GM18907 (cell line): ENCODE measurements at regions not wholly inside any gene's neighbourhood (a gene's known extent, or its start where the extent isn't known, plus 50 kb on each side); places are given as distances from the start of the nearest gene placed in this dataset.
"Not testable (repeated sequence)": the region's sequence is repeated elsewhere in the genome, so short reads cannot be mapped to it uniquely, and the experiment has no call there.

Source experiments
- ATAC-seq: cut with Tn5 transposase; IDR thresholded peaks from one replicate; pipeline ENCODE4 v1.9.1; 2021; ENCODE audit warnings: mild to moderate bottlenecking, moderate library complexity; ENCODE audit not compliant: unreplicated experiment

DNA sequence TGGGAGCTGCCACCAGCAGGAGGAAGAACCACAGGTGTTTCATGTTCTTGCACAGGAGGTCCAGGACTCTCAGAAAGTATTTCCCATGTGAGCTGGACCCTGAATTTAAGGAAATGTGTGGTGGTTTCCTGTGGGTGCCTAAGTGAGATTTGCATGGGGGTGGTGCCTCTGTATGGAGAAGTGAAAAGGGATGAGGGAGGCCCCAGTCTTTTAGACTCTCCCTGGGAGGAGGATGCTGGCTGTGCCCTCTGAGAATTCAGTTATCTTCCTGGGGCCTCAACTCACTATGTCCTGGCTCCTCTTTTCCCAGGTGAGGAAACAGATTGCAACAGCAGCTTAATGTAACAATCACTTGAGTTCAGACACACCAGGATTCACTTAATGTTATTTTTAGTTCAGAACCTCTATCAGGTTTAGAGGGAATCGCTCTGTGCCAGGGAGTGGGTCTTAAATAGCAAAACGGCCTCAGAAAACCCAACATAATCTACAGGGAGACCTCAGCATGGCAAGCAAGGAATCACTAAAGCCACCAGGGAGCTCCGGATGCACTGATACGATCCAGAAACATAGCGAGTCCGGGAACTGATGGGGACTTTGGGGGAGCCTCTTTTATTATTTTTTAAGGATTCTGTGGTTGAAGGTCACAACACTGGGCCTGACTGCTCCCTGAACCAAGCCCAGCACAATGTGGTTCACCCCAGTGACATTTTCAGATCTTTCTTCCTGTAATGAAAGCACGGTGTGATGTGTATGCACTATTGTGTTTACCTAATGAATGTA, 823.5 kb downstream of the TMEM121 start:
- not testable (repeated sequence) for ATAC-seq

DNA sequence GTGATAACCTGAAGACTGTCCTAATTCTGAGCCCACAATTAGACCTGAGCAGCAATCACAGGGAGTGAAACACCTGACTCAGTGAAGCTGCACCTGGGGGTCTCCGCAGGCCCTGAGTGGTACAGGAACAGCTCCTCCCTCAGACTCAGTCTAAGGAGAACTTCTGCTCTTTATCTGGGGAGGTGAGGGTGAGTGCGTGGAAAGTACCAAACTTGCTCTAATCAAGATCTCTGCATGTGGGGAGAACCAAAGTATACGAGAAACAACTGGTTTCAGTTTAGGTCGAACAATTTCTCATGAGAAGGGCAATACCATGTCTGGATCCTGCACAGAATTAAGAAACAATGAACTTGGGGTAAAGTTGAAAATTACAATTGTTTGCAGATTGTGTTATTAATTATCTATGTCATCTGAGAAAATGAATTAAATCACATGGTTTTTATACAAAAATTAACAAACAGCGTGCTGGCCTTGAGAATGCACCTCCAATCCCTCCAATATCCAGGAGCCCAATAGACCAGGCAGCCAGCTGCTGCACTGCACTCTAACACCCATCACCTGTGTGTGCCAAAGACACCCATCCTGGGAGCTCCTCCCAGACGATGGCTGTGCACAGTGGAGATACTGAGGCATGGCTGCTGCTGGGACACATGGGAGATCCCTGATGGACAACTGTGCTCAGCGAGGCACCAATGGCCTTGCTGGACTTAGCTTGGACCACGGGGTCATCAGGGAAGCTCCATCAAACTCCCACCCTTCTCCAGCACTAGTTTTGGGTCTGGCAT, 828.8 kb downstream of the TMEM121 start:
- ATAC-seq = not testable (repeated sequence)

DNA sequence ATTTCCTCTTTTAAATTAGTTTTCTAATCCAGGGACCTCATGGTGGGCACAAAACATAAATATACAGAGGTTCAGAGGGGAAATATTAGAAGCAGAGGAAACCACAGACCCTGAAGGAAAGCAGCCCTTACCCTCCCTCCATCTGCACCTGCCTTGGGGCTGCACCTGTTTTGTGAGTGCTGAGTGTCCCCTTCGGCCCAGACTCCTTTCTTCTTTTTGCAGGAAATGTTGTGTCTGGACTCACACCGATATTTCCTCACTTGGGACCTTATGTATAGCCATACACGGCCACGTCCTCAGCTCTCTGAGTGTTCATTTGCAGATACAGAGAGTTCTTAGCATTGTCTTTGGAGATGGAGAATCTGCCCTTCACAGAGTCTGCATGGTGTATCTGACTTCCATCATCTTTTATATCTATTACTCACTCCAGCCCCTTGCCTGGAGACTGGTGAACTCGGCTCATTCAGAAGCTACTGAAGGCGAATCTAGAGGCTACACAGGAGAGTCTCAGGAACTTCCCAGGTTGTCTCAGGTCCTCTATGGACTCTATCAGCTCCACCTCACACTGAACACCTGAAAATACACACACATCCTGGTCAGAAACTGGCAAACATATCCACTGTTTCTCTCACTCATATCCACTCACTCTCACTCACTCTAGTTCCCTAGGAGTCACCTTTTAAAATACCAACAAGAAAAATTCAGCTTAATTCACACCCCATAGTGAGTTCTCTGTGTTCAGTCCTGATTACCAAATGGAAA, 829.7 kb downstream of the TMEM121 start:
- ATAC-seq = not testable (repeated sequence)

GRCh38 chr14:106356643-106356930, 830.2 kb downstream of the TMEM121 start:
- ATAC-seq = not testable (repeated sequence)

DNA sequence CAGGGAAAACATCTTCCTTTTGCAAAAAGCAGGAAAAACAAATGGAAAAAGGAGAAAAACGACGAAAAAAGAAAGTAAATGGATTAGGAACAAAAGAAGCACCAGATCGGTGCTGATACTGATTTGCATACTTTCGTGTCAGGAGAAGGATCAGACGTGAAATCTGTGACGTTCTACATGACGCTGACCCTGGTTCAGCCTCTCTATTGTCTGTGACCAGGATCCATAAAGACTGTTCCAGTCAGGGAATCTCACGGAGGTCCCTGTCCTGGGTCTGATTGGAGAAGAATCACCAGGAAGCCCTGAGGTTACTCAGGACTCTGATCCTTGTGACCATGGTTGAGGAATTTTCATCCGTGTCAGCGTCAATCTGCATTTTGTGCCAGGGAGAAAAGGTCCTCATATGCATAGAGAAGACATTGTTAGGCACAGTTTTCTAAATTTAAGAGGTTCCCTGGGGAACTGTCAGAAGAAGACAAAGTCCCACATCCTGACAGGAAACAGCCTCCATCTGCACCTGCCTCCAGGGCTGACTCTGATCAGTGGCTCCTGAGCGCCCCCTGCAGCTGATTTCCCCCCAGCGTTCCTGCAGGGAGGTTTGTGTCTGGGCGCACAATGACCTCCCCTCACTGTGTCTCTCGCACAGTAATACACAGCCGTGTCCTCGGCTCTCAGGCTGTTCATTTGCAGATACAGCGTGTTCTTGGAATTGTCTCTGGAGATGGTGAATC, 832.9 kb downstream of the TMEM121 start:
- not testable (repeated sequence) for ATAC-seq

GRCh38 chr14:106365371-106365770, 839.0 kb downstream of the TMEM121 start:
- ATAC-seq = not testable (repeated sequence)

DNA sequence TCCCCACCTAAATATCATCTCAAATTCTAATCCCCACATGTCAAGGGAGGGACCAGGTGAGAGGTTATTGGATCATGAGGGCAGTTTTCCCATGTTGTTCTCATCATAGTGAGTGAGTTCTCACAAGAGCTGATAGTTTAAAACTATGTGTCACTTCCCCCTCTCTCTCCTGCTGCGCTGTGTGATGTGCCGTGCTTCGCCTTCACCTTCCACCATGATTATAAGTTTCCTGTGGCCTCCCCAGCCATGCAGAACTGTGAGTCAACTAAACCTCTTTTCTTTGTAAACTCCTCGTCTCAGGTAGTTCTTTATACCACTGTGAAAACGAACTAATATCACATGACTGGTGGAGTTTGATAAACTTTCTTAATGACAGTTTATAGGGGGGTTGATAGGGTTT, 839.5 kb downstream of the TMEM121 start:
- ATAC-seq = not testable (repeated sequence)

DNA sequence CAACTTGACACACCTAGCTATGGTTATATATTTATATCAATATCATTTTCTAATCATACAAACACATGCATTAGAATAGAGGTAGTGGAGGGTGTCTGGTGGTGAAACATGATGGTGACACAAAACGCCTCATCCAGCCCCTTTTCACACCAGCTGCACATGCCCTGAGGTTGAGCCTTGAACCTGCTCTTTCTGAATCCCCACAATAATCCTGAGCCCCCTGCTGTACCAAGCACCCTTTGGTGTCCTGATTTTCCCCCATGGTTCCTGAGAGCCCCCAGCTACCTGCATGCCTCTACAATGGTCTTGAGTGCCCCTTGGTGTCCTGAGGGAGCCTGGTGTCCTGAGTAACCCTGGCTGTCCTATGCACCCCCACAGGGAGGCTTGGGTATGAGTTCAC, 840.6 kb downstream of the TMEM121 start:
- ATAC-seq = not testable (repeated sequence)

GRCh38 chr14:106369456-106369855, 843.1 kb downstream of the TMEM121 start:
- not testable (repeated sequence) for ATAC-seq

GRCh38 chr14:106372870-106373652, 846.7 kb downstream of the TMEM121 start:
- peak; percentile 74 for ATAC-seq

- ATAC-seq = not testable (repeated sequence)
Measured at GRCh38 chr14:106373653-106374110, 847.3 kb downstream of the TMEM121 start.

DNA sequence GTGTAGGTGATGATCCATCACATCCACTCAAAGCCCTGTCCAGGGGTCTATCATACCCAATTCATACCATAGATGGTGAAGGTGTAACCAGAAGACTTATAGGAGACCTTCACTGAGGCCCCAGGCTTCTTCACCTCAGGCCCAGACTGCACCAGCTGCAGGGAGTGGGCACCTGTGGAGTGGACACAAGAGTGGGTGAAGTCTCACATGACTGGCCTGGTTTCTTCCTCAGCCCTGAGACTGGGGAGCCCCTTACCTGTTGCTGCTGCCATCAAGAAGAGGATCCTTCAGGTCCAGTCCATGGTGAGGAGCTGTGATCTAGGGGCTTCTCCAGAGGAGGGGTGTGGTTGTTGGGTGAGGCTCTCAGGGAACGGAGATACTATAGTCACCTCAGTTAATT, 851.0 kb downstream of the TMEM121 start:
- no peak for ATAC-seq

- no peak for ATAC-seq
Measured at GRCh38 chr14:106378191-106378590, 851.8 kb downstream of the TMEM121 start.

- ATAC-seq = no peak
Measured at GRCh38 chr14:106380740-106381139, 854.4 kb downstream of the TMEM121 start.

DNA sequence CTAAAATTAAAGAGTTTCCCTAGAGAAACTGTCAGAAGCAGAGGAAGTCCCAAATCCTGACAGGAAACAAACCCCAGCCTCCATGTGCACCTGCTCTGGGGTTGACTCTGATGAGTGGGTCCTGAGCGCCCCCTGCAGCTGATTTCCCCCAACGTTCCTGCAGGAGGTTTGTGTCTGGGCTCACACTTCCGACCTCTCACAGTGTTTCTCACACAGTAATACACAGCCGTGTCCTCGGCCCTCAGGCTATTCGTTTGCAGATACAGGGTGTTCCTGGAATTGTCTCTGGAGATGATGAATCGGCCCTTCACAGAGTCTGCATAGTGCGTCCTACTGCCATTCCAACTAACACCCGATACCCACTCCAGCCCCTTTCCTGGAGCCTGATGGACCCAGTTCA, 862.8 kb downstream of the TMEM121 start:
- not testable (repeated sequence) for ATAC-seq

DNA sequence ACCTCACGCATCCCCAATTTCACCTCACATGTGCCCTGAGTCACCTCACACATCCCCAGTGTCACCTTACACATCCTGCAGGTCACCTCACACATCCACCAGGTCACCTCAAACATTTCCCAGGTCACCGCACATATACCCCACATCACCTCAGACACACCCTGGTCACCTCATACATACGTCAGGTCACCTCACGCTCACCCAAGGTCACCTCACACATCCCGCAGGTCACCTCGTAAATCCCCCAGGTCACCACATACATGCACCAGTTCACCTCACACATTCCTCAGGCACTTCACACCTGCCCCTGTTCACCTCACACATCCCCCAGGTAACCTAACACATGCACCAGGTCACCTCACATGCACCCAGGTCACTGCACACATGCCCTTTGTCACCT, 864.0 kb downstream of the TMEM121 start:
- ATAC-seq = no peak

GRCh38 chr14:106390947-106391346, 864.6 kb downstream of the TMEM121 start:
- ATAC-seq = no peak

GRCh38 chr14:106393742-106394141, 867.4 kb downstream of the TMEM121 start:
- no peak for ATAC-seq

DNA sequence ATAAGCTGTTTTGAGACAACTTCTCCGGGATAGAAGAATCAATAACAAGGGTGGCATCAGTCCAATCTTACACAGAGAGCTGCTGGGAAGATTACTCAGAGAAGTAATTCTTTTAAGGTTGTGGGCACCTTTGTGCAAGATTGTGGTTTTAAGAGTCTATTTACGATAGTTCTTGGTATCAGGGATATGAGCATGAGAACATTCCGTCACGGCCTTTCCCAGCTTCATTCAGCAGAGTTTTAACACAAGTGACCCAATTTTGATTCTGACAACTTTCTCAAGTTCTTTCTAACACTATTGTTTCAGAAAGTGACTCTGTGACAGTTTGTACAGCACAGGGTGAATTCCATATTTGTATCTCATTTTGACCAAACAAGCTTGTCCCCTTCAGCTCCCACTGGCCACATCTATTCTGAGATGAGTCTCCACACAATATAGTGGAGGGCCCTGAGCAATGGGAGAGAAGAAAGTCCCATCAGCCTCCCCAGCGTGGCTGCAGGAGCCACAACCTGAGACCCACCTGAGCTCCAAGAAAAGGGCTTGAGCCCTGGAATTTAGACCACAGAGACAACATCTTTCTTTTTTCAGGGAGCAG, 869.2 kb downstream of the TMEM121 start:
- ATAC-seq = no peak

- ATAC-seq = no peak
Measured at GRCh38 chr14:106396999-106397398, 870.6 kb downstream of the TMEM121 start.
